ENCODE measurements at regions not wholly inside any gene's neighbourhood (a gene's known extent, or its start where the extent isn't known, plus 50 kb on each side); places are given as distances from the start of the nearest gene placed in this dataset.

GRCh38 chr20:60752741-60753420 is 499.2 kb upstream of the CDH4 start:
- TF ChIP-seq POLR2AphosphoS5 (IDR thresholded peaks at IDR 0.05; ENCODE audit: low read depth, low read length), result no peak
- no peak for TF ChIP-seq POLR2A (IDR thresholded peaks at IDR 0.05; ENCODE audit: low read depth, low read length)
- TF ChIP-seq PAX5 (IDR thresholded peaks at IDR 0.05; ENCODE audit: insufficient read depth, low read length, severe bottlenecking), result no peak
- no peak for TF ChIP-seq TAF1 (IDR thresholded peaks at IDR 0.05; ENCODE audit: low read depth, low read length)

Measured in GM12891 (cell line).